Mammary epithelial cell (primary cell): ENCODE measurements at regions not wholly inside any gene's neighbourhood (a gene's known extent, or its start where the extent isn't known, plus 50 kb on each side); places are given as distances from the start of the nearest gene placed in this dataset.

Experiments
- EZH2 ChIP-seq: IDR thresholded peaks from 2 replicates; pipeline ENCODE4 v1.6.1; 2012; ENCODE audit warnings: low read length, inconsistent platforms, borderline replicate concordance
- TF ChIP-seq, protein P1 (sequence below), 2 donors: IDR thresholded peaks in 1 of 2; conservative IDR thresholded peaks in 1 of 2; 2 replicates each; pipeline ENCODE4 v1.5.1; 2011 to 2012; ENCODE audit warnings: inconsistent platforms in 2 of 2, low read length in 2 of 2, mild to moderate bottlenecking in 2 of 2, control low read depth in 1 of 2, low read depth in 1 of 2; ENCODE audit not compliant: insufficient read depth in 1 of 2; ENCODE audit errors: extremely low read depth in 1 of 2

GRCh38 chr9:21615018-21615417, 132.9 kb upstream of the IFNE start:
- TF ChIP-seq, protein P1, sequence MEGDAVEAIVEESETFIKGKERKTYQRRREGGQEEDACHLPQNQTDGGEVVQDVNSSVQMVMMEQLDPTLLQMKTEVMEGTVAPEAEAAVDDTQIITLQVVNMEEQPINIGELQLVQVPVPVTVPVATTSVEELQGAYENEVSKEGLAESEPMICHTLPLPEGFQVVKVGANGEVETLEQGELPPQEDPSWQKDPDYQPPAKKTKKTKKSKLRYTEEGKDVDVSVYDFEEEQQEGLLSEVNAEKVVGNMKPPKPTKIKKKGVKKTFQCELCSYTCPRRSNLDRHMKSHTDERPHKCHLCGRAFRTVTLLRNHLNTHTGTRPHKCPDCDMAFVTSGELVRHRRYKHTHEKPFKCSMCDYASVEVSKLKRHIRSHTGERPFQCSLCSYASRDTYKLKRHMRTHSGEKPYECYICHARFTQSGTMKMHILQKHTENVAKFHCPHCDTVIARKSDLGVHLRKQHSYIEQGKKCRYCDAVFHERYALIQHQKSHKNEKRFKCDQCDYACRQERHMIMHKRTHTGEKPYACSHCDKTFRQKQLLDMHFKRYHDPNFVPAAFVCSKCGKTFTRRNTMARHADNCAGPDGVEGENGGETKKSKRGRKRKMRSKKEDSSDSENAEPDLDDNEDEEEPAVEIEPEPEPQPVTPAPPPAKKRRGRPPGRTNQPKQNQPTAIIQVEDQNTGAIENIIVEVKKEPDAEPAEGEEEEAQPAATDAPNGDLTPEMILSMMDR (conservative IDR thresholded peaks at IDR 0.05 in 1 of 2, IDR thresholded peaks at IDR 0.05 in 1 of 2; ENCODE audit: extremely low read depth in 1 of 2, insufficient read depth in 1 of 2, low read depth in 1 of 2, low read length in 2 of 2): no peak
- TF ChIP-seq EZH2: no peak
